ENCODE measurements at regions not wholly inside any gene's neighbourhood (a gene's known extent, or its start where the extent isn't known, plus 50 kb on each side); places are given as distances from the start of the nearest gene placed in this dataset.
A peak's percentile ranks its signal among the peaks of the same experiment; 100 is the strongest.
"Not testable (repeated sequence)": the region's sequence is repeated elsewhere in the genome, so short reads cannot be mapped to it uniquely, and the experiment has no call there.

DNA sequence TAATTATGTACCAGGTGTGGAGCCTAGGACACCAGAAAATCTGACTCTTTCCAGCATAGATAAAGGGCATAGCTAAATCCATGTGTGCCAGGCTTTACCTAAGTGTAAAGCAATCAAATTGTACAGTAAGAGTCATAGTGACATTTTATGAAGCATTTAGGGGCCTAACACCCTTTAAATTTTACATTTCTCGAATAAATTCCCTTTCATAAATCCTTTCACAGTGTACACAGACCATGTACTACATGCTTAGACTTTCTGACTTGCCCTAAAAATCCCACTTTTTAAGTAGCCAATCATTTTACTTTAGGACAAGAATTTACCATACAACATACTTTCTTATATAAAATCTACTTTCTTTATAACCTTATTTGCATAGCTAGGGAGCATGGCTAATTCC, 727.6 kb upstream of the LUZP2 start:
- TF ChIP-seq CTCF (IDR thresholded peaks at IDR 0.05; ENCODE audit: low read depth, low read length), result no peak
- DNase-seq (ENCODE audit: low read depth in 2 of 2), result no peak
- no peak overlapping the region for H3K4me3 ChIP-seq (replicated peaks in 1 of 2; ENCODE audit: low read depth in 2 of 2, low read length in 2 of 2)

DNA sequence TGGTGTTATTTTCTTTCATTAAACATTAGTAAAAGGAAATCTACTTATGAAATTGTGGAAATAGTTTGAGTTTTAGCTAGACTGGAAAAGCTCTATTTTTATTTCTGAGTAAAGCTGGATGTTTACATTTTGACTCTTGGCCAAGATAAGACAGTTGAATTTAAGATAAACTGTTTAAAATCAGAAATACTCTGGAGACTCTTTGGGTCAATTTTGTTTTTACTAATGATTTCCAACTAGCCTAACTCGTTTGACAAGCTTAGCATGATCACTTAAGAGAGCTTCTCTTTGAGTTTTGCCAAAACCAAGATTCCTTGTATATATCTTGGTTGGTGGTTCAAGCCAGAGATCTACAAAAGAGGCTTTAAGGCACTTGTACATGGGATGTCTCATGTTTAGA, 724.8 kb upstream of the LUZP2 start:
- no peak overlapping the region for H3K4me3 ChIP-seq (replicated peaks in 1 of 2; ENCODE audit: low read depth in 2 of 2, low read length in 2 of 2)
- no peak for DNase-seq (ENCODE audit: low read depth in 2 of 2)
- TF ChIP-seq CTCF (IDR thresholded peaks at IDR 0.05; ENCODE audit: low read depth, low read length), result no peak

- peak; percentile 7 to 34 for DNase-seq (ENCODE audit: low read depth in 2 of 2)
- no peak for TF ChIP-seq CTCF (IDR thresholded peaks at IDR 0.05; ENCODE audit: low read depth, low read length)
Observed at GRCh38 chr11:23778971-23779370, 717.9 kb upstream of the LUZP2 start.

DNA sequence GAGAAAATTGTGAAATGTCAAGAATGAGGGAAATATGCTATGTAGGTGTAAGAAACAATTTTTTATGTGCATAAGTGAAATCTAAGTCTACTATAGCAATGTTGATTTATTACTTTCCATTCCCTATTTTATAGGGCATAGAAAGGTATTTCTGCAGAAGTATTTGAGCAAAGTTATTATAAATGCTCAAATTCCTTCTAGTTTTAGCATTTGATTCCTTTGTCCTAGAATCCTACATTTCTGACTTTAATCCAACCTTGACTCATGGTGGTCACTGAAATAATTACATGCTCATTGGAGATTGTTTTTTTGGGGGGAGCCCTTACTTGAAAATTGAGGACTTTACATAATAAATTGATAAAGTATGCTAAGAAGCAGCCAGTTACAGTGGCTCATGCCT, 716.6 kb upstream of the LUZP2 start:
- no peak for TF ChIP-seq CTCF (IDR thresholded peaks at IDR 0.05; ENCODE audit: low read depth, low read length)
- no peak for DNase-seq (ENCODE audit: low read depth in 2 of 2)
- no peak overlapping the region for H3K4me3 ChIP-seq (replicated peaks in 1 of 2; ENCODE audit: low read depth in 2 of 2, low read length in 2 of 2)

More at GRCh38 chr11:23778971-23779370, 717.9 kb upstream of the LUZP2 start:
- H3K4me3 ChIP-seq (replicated peaks in 1 of 2; ENCODE audit: low read depth in 2 of 2, low read length in 2 of 2), result no peak overlapping the region

- DNase-seq (ENCODE audit: low read depth in 2 of 2), result no peak
- TF ChIP-seq CTCF (IDR thresholded peaks at IDR 0.05; ENCODE audit: low read depth, low read length), result no peak
- no peak overlapping the region for H3K4me3 ChIP-seq (replicated peaks in 1 of 2; ENCODE audit: low read depth in 2 of 2, low read length in 2 of 2)
Observed at GRCh38 chr11:23781803-23782560, 714.9 kb upstream of the LUZP2 start.

DNA sequence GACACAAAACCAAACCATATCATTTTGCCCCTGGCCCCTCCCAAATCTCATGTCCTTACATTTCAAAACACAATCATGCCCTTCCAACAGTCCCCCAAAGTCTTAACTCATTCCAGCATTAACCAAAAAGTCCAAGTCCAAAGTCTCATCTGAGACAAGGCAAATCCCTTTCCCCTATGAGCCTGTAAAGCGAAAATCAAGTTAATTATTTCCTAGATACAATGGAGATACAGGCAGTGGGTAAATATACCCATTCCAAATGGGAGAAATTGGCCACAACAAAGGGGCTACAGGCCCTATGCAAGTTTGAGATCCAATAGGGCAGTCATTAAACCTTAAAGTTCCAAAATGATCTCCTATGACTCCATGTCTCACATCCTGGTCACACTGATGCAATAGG, 709.9 kb upstream of the LUZP2 start:
- not testable (repeated sequence) for H3K4me3 ChIP-seq (replicated peaks in 1 of 2; ENCODE audit: low read depth in 2 of 2, low read length in 2 of 2); DNase-seq (ENCODE audit: low read depth in 2 of 2)

DNA sequence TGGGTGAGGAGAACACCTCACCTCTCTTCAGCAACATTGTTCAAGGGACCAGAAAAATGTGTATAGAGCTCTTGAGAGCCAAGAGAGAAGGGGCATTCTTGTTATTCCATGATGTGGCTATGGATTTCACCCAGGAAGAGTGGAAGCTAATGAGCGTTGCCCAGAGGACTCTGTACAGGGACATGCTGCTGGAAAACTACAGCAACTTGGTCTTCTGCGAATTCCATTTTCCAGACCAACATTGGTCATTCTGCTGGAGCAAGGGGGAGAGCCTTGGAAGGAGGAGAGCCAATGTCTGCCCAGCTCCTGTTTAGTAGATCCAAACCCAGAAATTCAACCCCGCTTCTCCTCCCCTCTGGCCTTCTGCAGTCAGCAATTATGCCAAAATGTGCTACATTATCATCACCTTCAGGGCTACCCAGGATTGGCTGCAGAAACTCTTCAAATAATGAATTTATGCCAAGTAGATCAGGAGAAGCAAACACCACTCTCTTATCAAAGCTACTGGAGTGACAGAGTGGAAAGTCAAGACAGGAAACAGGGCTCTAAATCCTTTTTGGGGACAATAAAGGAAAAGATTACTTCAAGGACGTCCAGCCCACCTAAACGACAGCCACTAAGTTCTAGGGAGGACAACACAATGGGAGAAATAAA, 707.5 kb upstream of the LUZP2 start:
- TF ChIP-seq CTCF (IDR thresholded peaks at IDR 0.05; ENCODE audit: low read depth, low read length), result no peak
- no peak overlapping the region for H3K4me3 ChIP-seq (replicated peaks in 1 of 2; ENCODE audit: low read depth in 2 of 2, low read length in 2 of 2)
- DNase-seq (ENCODE audit: low read depth in 2 of 2), result no peak

Data from cardiac fibroblast (primary cell).